ENCODE measurements at regions not wholly inside any gene's neighbourhood (a gene's known extent, or its start where the extent isn't known, plus 50 kb on each side); places are given as distances from the start of the nearest gene placed in this dataset.

DNA sequence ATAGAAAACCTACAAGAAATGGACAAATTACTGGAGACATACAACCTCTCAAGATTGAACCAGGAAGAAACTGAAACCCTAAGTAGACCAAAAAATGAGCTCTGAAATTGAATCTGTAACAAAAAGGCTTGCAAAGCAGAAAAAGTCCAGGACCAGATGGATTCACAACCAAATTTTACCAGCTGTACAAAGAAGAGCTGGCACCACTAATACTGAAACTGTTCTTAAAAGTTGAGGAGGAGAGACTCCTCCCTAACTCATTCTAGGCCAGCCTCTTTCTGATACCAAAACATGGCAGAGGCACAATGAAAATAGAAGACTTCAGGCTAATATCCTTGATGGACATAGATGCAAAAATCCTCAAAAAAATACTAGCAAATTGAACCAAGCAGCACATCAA is 542.3 kb downstream of the CYLC2 start:
- no peak overlapping the region for H3K27ac ChIP-seq
- no peak overlapping the region for H3K4me3 ChIP-seq
- no peaks in the 10 kb centered on the region for H3K9me3 ChIP-seq
- no peak for DNase-seq
- H3K36me3 ChIP-seq = no peaks in the 10 kb centered on the region
- no peaks in the 10 kb centered on the region for H3K27me3 ChIP-seq
- H3K4me1 ChIP-seq (ENCODE audit: insufficient read depth) = no peaks in the 10 kb centered on the region
- TF ChIP-seq POLR2A (IDR thresholded peaks at IDR 0.05) (no peak), EP300 (IDR thresholded peaks at IDR 0.05) (no peak)
- TF ChIP-seq, protein P1, sequence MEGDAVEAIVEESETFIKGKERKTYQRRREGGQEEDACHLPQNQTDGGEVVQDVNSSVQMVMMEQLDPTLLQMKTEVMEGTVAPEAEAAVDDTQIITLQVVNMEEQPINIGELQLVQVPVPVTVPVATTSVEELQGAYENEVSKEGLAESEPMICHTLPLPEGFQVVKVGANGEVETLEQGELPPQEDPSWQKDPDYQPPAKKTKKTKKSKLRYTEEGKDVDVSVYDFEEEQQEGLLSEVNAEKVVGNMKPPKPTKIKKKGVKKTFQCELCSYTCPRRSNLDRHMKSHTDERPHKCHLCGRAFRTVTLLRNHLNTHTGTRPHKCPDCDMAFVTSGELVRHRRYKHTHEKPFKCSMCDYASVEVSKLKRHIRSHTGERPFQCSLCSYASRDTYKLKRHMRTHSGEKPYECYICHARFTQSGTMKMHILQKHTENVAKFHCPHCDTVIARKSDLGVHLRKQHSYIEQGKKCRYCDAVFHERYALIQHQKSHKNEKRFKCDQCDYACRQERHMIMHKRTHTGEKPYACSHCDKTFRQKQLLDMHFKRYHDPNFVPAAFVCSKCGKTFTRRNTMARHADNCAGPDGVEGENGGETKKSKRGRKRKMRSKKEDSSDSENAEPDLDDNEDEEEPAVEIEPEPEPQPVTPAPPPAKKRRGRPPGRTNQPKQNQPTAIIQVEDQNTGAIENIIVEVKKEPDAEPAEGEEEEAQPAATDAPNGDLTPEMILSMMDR (IDR thresholded peaks at IDR 0.05) = no peak
- intact Hi-C loops (cut with DNase I) = no loop called here

- Histone ChIP-seq H3K9me3 (no peaks in the 10 kb centered on the region), H3K4me1 (ENCODE audit: insufficient read depth) (no peaks in the 10 kb centered on the region), H3K27ac (no peak overlapping the region), H3K36me3 (no peaks in the 10 kb centered on the region), H3K4me3 (no peak overlapping the region), H3K27me3 (no peaks in the 10 kb centered on the region)
- TF ChIP-seq EP300 (IDR thresholded peaks at IDR 0.05) (no peak), POLR2A (IDR thresholded peaks at IDR 0.05) (no peak)
- TF ChIP-seq, protein P1 (IDR thresholded peaks at IDR 0.05) = no peak
- 67 to 76% (median 69%) methylated on average over 2 of the region's 2 CpGs for WGBS, 3 donors
- intact Hi-C loops (cut with DNase I) = no loop called here
- DNase-seq = no peak
Observed at GRCh38 chr9:103545260-103545659, 548.8 kb upstream of the SMC2 start.

DNA sequence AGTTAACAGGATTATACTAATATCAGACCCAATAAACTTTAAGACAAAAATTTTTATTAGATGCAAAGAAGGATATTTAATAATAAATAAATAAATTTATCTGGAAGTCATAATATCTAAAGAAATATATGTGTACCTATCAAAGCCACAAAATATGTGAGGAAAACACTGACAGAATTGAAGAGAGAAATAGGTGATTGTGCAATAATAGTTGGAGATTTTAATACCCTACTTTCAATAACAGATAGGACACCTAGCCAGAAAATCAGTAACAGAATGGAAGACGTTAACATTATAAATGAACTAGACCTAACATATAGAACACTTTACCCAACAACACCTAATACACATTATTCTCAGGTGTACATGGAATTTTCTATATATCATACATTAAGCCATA is 541.4 kb upstream of the SMC2 start:
- 77 to 85% (median 82%) methylated on average over 1 of the region's 1 CpG for WGBS, 3 donors
- Histone ChIP-seq H3K27me3 (no peaks in the 10 kb centered on the region), H3K27ac (no peak overlapping the region), H3K4me3 (no peak overlapping the region), H3K9me3 (no peaks in the 10 kb centered on the region), H3K4me1 (ENCODE audit: insufficient read depth) (no peaks in the 10 kb centered on the region), H3K36me3 (no peaks in the 10 kb centered on the region)
- DNase-seq = no peak
- intact Hi-C loops (cut with DNase I) = no loop called here
- TF ChIP-seq, protein P1 (IDR thresholded peaks at IDR 0.05) = no peak
- no peak for TF ChIP-seq POLR2A (IDR thresholded peaks at IDR 0.05)
- TF ChIP-seq EP300 (IDR thresholded peaks at IDR 0.05) = no peak

GRCh38 chr9:103574056-103574455 is 520.1 kb upstream of the SMC2 start:
- H3K27ac ChIP-seq = no peak overlapping the region
- TF ChIP-seq EP300 (IDR thresholded peaks at IDR 0.05) = no peak
- TF ChIP-seq, protein P1 (IDR thresholded peaks at IDR 0.05) = no peak
- TF ChIP-seq POLR2A (IDR thresholded peaks at IDR 0.05) = no peak
- H3K36me3 ChIP-seq = no peaks in the 10 kb centered on the region
- H3K4me1 ChIP-seq (ENCODE audit: insufficient read depth) = no peaks in the 10 kb centered on the region
- no peaks in the 10 kb centered on the region for H3K27me3 ChIP-seq
- intact Hi-C loops (cut with DNase I) = no loop called here
- no peak for DNase-seq
- no peaks in the 10 kb centered on the region for H3K9me3 ChIP-seq
- no peak overlapping the region for H3K4me3 ChIP-seq

- Histone ChIP-seq H3K27me3 (no peaks in the 10 kb centered on the region), H3K36me3 (no peaks in the 10 kb centered on the region), H3K9me3 (peaks cover 0 to 6% of the 10 kb centered on the region in 2 donors), H3K27ac (no peak overlapping the region), H3K4me1 (ENCODE audit: insufficient read depth) (no peaks in the 10 kb centered on the region), H3K4me3 (no peak overlapping the region)
- no peak for DNase-seq
- intact Hi-C loops (cut with DNase I) = no loop called here
- WGBS, 3 donors = 89 to 90% (median 89%) methylated on average over 6 of the region's 6 CpGs
- no peak for TF ChIP-seq POLR2A (IDR thresholded peaks at IDR 0.05)
- TF ChIP-seq, protein P1 (IDR thresholded peaks at IDR 0.05) = no peak
- TF ChIP-seq EP300 (IDR thresholded peaks at IDR 0.05) = no peak
Observed at GRCh38 chr9:103586721-103587120, 507.4 kb upstream of the SMC2 start.
